GM12891 (cell line): ENCODE measurements at regions not wholly inside any gene's neighbourhood (a gene's known extent, or its start where the extent isn't known, plus 50 kb on each side); places are given as distances from the start of the nearest gene placed in this dataset.

Experiments
- PAX5 ChIP-seq: IDR thresholded peaks from 2 replicates; pipeline ENCODE4 v1.6.1; 2011; ENCODE audit warnings: low read length, moderate library complexity, mild to moderate bottlenecking; ENCODE audit not compliant: insufficient read depth, severe bottlenecking
- POLR2A ChIP-seq: IDR thresholded peaks from 2 replicates; pipeline ENCODE4 v1.6.1; 2011; ENCODE audit warnings: low read depth, low read length, control low read depth
- POLR2AphosphoS5 ChIP-seq: IDR thresholded peaks from 2 replicates; pipeline ENCODE4 v1.6.1; 2011; ENCODE audit warnings: low read depth, low read length, control low read depth
- POU2F2 ChIP-seq: IDR thresholded peaks from 2 replicates; pipeline ENCODE4 v1.6.1; 2011; ENCODE audit warnings: low read depth, mild to moderate bottlenecking, control low read depth, low read length, moderate library complexity
- SPI1 ChIP-seq: IDR thresholded peaks from 2 replicates; pipeline ENCODE4 v1.6.1; 2011; ENCODE audit warnings: low read depth, low read length, control low read depth
- TAF1 ChIP-seq: IDR thresholded peaks from 2 replicates; pipeline ENCODE4 v1.6.1; 2011; ENCODE audit warnings: low read depth, low read length, control low read depth

DNA sequence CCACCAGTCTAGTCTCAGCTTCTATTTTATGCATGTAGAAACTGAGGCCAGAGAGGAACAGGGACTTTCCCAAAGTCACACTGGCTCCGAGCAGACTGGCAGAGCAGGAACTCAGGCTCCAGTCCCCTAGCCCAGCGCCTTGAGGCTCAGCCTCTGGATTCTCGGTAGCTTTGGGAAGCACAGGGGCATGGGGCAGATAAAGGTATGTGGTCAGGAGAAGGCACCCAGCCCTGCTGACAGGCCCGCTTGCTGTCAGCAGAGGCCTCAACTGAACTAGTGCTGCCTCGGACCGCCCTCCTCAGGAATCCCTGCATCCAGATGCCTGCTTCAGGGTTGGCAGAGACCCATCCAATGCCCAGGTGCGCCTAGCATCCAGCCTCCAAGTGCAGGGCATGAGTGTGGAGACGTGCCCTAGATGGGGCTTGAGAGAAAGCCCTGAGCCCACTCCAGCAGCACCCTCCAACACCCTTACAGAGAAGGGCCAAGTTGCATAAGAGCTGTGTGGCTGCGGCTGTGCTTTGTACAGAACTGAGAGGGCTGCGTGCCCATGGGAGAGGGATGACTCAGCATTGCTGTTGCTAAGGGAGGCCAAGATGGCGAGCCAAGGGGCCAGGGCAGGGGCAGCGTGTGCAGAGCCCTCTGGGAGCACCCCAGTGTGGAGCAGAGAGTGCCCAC is 168.6 kb downstream of the MACROH2A1 start:
- TF ChIP-seq TAF1 (no peak), POLR2A (no peak), POLR2AphosphoS5 (no peak), SPI1 (no peak), POU2F2 (no peak), PAX5 (no peak)
